Prostate gland (tissue), 2 donors: ENCODE measurements at regions not wholly inside any gene's neighbourhood (a gene's known extent, or its start where the extent isn't known, plus 50 kb on each side); places are given as distances from the start of the nearest gene placed in this dataset.

ENCODE experiments used
- POLR2AphosphoS5 ChIP-seq: sonication (generic); formaldehyde crosslinking; IDR thresholded peaks from one replicate; pipeline ENCODE4 v1.6.1; 2017; ENCODE audit warnings: antibody characterized with exemption
- TF ChIP-seq, protein P1 (sequence below), 4 experiments: fragments of 200-600 bp in 2 of 4; fragments of 450-650 bp in 2 of 4; sonication (generic) in 2 of 4; IDR thresholded peaks; 1 replicate in 3 of 4; 2 replicates in 1 of 4; pipeline ENCODE4 v1.5.1; 2016 to 2019; ENCODE audit warnings: antibody characterized with exemption in 4 of 4, mild to moderate bottlenecking in 2 of 4, moderate library complexity in 2 of 4

DNA sequence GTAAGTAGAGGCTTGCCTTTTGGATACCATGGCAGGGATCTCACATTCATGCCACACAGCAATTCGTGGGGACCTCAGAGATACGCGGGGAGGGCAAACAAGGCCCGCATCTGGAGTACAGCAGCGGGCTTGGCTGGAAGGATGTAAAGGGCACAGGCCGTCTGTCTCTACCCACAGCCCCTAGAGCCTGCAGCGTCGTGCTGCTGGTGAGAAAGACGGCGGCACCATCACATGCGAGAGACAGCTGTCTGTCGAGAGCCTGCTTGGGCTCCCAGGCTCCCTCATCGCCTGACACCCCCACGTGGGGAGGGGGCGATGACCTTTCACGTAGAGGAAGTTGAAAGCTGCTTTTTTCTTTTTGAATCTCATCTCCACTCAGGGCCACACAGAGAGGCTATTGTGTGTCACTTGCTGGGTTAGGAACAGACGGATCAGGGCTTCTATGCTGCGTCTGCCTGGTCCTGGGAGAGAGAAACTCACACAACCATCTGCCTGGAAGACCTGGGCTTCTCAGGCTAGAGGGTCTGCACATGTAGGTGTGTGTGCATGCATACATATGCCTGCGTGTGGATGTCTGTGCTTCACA is 134.6 kb upstream of the PPP1R26 start:
- TF ChIP-seq, protein P1, sequence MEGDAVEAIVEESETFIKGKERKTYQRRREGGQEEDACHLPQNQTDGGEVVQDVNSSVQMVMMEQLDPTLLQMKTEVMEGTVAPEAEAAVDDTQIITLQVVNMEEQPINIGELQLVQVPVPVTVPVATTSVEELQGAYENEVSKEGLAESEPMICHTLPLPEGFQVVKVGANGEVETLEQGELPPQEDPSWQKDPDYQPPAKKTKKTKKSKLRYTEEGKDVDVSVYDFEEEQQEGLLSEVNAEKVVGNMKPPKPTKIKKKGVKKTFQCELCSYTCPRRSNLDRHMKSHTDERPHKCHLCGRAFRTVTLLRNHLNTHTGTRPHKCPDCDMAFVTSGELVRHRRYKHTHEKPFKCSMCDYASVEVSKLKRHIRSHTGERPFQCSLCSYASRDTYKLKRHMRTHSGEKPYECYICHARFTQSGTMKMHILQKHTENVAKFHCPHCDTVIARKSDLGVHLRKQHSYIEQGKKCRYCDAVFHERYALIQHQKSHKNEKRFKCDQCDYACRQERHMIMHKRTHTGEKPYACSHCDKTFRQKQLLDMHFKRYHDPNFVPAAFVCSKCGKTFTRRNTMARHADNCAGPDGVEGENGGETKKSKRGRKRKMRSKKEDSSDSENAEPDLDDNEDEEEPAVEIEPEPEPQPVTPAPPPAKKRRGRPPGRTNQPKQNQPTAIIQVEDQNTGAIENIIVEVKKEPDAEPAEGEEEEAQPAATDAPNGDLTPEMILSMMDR (IDR thresholded peaks at IDR 0.05): no peak
- no peak for TF ChIP-seq POLR2AphosphoS5
